Fibroblast of skin of abdomen (primary cell): ENCODE measurements at regions not wholly inside any gene's neighbourhood (a gene's known extent, or its start where the extent isn't known, plus 50 kb on each side); places are given as distances from the start of the nearest gene placed in this dataset.
A peak's percentile ranks its signal among the peaks of the same experiment; 100 is the strongest.

Experiments
- DNase-seq: peaks from one replicate; pipeline ENCODE4 v3.0.0-alpha.2; 2013

DNA sequence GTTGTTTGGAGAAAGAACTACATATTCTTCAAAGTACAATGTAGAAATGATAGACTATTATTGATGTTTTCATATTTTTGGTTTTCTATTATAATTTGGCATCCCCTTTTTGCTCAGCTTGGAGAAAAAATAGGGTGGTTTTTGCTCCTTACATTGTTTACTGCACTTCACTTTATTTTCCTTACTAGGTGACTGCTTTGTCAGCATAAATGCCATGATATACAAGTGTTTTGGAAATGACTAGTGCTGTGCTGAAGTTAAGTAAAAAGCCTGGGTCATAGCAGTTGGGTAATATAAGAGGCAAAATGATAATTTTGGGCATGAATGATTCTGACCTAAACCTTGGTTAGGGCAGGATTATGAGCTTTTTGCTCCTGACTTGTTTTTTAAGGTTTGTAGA, 250.9 kb downstream of the KCNS3 start:
- no peak for DNase-seq

DNA sequence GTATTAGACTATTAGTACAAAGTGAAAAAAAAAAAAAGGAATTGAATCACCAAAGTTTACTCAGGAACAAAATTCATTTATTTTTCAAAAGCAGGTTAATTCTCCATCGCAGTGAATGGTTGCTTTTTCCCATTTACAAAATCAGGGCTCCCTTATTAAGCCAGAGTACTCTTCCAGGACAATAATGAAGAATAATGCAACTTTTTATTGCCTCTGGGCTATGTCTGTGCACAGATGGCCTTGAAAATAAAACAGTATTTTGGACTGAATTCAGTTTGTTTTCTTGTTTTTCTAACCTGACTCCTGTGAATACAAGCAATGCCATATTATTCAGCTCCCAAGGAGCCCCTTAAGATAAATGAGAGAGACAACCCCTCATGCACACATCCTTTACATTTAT, 246.8 kb downstream of the KCNS3 start:
- no peak for DNase-seq

DNA sequence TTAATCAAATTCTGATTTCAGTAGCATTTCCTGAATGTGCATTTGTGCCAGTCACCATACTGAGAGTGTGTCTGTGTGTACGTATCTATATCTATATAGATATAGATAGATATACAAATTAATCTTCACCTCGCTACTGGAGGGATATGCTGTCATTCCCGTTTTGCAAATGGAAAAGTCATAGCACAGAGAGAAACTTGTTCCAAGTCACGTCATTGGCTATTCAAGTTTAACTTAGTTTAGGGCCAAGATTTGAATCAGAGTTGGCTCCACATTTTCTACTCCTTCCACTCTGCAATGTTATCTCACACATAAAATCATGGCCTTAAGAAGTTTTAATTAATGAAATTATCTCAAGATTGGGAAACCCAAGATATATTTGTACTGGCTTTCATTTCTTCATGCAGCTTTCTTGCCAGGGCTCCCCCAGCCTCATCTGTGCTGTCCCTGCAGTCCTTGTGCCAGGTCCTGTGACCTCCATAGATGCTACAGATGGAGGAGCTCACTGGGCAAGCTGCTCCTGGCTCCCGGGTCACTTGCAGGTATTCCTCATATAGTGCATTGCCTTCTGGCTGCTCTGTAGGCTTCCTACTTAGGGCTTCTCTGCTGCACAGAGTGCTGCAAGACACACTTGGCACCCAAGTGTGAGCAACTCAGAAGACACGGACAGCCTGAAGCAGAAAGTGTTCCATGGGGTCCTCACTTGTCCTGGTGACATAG, 245.8 kb downstream of the KCNS3 start:
- no peak for DNase-seq

DNA sequence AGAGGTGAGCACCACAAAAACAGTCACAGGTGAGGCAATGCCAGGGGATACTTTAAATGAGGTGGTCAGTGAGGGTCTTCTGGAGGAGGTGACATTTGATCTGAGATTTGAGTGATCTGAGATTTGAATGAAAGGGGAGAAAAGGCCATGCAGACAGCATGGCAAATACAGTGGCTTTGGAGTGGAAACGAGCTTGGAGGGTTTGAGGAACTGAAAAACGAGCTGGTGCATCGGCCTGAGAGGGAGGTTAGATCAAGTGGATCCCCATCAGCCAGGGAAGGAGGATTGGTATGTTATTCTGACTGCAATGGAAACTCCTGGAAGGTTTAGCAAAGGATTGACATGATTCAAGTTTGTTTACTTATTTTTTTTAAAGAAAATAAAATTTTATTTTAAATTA, 245.1 kb downstream of the KCNS3 start:
- DNase-seq = no peak

DNA sequence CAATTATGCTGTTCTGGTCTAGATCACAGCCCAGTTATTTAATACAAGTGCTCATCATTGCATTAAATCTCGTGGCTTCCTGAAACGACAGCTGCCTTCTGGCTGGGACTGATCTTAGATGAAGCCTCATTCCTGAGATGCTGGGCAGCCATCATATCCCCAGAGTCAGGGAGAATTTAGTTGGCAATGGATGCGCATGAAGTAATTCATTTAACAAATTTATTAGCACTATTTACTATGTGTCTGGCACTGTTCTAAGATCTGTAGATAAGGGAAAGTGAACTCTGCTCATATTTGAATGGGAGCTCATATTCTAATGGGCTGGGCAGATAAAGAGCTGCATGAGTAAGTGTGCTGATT, 244.7 kb downstream of the KCNS3 start:
- no peak for DNase-seq

DNA sequence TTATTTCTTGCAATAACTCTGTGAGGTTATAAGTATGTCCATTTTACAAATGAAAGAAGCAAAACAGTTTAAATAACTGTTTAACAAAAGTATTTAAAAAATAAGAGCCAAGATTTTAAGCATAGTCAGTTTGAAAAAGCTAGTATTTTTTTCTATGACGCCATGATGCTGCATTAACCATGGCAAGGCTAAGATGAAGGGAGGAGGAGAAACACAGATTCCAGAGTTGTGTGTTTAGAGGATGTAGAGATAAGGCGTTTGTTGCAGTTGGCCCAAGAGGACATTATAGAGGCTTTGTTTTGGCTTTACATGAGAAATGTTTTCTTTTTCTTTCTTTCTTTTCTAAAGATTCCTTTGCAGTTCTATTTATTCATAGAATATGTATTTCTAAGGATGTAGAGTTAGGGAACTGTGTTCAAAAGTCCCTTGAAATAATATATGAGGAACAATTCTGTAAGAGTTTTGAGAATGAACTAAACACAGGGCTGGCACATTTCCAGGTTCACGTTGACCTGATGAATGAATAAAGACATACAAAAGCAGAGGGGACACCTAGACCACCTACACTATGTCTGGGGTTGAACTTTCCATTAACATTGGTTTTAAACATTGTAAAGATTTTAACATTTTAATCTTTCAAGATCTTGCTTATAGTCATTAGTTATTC, 244.2 kb downstream of the KCNS3 start:
- DNase-seq = no peak

DNA sequence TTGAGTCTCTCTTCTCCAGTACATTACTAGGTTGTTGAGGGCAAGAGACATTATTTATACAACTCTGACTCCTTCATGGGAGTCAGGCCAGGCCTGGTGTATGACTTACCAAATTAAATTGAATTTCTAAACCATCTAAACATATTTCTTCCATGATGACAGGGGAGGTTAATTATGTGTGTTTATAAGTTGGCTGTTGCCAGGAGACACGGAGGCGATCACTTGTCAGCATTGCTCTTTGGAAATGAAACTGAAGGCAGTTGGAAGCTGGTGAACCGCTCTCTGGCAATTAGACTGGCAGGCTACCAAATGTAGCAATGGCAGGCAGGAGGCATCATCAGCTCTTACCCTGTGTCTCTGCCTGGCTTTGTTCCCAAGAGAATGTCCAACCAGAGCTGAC, 241.4 kb downstream of the KCNS3 start:
- peak; percentile 75 for DNase-seq

DNA sequence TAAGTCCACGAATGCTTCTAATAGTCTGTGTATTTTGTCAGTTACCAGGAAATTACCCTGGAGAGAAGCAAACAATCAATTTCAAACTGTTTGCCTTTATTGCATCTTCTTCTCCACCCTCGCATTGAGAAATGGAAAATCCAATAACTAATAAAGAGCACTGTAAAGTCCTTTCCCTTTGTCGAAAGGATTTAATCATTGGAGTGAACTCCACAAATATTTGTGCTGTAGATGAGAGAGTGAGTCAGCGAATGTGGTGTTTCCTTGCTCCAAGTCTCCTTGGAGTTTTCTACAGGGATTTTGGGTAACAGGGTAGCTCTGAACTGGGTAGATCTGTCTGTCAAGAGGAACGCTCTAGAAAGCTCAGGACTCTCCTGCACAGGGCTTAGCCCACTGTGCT, 240.2 kb downstream of the KCNS3 start:
- peak; percentile 44 for DNase-seq

DNA sequence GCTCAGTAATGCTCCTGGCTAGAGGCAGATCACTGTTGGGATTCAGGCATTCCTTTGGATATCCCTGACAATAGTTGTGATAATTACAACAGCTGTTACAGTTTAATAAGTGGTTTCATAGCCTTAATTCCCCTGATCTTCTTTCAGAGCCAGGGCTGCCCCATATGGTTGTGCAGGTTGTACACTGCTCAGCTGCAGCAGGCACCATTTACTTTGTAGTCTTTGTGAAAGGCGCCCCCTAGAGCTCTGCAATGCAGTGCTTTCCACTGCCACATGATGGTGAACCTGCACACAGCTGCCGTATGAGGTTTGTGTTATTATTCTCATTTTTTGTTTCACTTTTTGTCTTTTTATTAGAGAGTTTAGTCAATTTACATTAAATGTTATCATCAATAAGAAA, 239.1 kb downstream of the KCNS3 start:
- peak; percentile 53 for DNase-seq

DNA sequence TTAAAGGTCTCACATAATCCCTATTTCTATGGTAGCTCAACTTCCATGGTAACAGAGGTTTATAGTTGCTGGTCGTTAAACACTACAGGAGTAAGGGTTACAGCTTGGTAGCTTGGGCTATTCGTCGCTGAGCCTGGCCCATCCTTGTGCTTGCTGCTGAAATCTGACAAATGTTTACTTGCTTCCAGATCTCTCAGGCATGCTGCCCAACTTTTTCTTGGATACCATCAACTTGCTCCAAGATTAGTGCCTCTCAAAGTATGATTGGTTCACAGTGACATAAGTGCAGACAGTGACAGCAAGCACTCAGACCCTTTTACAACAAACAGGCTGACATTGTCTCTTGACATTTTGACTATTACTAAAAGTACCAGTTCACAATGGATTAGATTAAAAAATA, 231.8 kb downstream of the KCNS3 start:
- DNase-seq = no peak

DNA sequence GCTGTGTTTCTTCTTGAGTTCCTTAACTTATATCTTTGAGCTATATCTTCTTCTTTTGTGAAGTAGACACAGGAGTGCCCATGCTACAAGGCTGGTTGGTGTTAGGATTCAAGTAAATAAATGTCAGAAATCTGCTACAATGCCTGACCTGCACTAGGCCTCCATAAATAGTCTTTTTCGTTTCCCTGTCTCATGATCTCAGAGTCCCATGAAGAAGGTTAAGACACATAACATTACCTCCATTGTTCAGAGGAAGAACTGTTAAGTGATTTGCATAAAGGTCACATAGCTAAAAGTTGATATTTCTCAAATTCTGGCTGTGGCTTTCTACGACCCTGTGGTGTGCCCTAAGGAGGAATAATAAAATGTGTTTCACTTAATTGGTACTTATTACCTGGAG, 228.4 kb downstream of the KCNS3 start:
- no peak for DNase-seq

DNA sequence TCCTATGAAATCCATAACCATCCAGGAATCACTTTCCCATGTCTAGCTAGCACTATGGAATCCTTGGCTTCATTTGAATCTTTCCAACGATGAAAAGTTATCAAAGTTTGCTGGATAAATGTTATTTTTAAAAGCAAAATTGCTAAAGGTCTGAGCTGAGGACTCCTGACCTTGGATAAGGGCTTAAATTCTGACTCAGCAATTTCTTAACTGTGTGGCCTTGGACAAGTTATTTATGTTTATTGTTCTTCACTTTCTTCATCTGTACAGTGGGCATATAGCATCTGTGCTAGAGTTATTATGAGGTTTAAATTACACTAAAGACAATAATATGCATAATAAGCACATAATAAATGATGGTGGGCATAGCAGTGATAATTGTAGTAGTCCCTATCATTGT, 227.5 kb downstream of the KCNS3 start:
- no peak for DNase-seq

DNA sequence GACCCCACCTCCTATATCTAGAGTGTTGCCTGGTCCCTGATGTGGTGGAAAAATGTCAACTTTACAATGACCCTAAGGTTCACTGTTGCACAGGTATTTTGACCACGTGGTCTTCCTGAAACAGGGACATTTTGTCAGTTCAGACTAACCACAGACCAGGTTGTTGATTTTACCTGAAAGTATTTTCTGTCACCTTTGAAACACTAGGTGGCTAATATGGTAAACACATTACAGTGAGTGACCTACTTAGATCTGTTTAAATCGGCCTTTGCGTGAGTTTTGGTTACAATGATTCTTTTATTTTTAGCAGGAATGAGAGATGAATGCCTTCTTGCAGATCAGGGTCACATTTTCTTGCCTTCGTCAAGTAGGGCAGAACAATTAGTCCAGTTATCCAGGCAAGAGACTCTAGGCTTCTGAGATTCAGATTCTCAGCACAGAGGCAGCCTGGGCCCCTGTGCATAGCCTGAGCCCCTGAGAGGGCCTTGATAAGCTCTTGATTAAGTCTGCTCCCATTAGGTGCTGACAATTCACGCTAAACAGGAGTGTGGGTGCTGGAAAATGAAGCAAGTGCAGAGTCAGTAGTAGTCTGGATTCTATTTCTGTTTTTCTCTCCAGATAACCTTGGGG, 226.2 kb downstream of the KCNS3 start:
- no peak for DNase-seq

DNA sequence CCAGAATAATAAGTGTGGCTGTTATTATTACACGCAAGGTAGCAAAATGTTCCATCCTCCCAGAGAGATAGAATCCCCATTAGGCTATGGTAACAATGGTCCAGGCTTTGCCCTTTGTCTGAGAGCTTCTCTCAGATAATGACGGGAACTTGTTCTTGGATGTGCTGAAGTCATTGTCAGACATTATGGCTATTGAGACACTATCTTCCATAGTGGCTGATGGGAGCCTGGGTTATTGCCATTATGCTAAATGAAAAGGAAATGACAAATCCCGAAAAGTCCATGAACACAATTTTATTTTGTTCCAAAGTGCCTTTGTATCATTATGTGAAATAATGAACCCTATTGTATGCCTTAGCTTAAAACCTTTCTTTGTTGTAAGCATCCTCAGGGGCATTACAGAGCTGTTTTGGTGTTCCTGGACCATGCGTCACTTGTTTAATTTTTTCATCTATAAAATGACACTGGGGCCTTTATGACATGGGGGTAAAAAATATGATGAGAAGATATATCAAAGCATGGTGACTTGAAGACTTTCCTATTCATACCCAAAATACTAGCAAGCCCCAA, 218.5 kb downstream of the KCNS3 start:
- DNase-seq = no peak

DNA sequence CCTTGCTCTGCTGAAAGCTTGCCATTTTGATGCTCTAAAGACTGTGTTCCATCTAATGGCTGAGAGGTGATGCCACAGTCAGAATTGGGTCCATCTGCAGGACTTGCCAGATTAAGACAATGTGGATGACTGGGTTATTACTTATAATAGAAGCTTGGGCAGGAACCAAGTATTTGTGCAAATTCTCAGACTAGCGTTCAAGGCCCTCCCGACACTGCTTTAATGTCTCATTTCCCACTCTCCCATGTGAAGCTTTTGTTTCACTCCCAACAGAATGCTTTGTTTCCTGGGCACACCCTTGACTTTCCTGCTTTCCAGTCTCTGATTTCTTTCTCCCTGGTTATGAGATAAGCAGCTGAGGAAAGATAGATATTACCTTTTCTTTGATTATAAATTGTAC, 215.8 kb downstream of the KCNS3 start:
- DNase-seq = no peak

DNA sequence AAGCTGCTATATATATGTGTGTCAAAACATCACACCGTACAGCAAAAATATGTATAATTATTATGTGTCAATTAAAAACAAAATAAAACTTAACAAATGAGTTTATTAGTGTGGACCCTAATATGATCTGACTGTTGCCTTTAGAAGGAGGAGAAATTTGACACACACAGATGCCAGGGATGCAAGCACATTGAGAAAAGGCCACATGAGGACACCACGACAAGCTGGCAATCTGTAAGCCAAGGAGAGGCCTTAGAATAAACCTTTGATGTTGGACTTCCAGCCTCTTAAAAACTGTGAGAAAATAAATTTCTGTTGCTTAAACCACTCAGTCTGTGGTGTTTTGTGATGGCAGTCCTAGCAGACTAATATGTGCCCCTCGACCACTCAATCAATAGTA, 214.7 kb downstream of the KCNS3 start:
- no peak for DNase-seq

DNA sequence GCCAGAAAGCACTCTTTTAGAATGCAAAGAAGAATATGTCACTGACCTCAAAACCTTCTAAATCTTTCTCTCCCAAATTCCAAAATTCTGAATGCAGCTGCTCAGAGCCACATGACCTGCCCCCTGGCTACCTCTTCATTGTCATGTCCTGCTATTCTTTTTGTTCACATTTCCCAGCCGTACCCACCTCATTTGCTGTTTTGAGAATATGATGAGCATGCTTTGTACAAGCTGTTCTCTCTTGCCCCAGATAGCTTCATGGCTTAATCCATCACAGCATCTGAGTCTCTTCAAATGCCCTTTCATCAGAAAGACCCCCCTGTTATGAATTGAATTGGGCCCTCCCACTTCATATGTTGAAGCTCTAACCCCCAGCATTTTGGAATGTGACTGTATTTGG, 214.3 kb downstream of the KCNS3 start:
- DNase-seq = no peak

DNA sequence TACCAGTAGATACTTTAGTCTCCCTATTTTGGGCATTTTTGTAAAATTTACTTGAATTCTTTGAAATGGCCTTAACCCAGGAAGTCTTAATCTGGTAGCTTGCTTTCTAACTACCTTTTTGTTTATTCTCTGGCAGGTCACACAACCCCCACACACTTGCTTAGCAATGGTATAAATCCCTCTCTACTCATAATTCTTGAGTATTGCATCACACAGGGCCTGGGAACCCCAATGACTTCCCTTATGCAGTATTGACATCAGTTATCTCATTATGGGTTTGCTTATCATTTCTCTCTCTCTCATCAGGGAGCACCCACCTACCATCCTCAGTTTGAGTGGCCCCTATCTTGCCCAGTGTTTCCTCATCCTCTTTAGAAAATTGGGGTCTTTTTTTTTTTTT, 207.1 kb downstream of the KCNS3 start:
- no peak for DNase-seq

DNA sequence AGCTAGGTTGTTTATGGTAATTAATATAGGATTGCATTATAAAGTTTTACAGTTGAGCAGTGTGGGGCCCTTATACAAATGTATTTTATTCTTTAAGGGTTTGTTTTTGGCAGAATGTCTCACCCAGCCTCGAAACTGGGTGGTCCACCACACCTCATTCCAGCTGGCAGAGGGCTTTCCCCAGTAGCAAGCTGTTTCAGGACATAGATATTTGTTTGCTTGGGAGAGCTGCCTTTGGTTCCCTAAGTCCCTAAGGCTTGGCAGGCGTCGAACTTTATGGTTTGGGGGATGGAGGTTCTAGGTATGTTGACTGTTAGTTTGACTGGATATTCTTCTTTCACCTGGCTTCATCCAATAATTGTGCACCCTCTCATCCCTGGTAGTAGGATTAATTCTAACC, 205.9 kb downstream of the KCNS3 start:
- no peak for DNase-seq

DNA sequence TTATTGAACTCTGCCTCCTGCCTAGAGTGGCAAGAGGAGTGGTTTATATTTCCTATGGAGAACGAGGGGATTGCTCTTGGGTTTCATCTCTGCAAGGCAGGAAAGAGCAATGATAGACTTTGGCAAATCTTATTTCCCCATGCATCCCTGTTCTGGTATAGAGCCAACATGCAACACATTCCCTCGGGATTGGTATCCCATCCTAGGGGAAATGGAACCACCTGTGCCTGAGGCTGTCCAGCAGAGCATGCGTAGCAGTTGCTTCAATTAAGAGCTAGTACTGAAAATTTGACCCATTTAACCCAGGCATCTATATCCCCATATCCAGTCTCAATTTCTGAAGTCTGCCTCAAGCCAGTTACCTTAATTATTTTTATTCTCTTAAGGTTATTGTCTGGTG, 205.3 kb downstream of the KCNS3 start:
- no peak for DNase-seq

DNA sequence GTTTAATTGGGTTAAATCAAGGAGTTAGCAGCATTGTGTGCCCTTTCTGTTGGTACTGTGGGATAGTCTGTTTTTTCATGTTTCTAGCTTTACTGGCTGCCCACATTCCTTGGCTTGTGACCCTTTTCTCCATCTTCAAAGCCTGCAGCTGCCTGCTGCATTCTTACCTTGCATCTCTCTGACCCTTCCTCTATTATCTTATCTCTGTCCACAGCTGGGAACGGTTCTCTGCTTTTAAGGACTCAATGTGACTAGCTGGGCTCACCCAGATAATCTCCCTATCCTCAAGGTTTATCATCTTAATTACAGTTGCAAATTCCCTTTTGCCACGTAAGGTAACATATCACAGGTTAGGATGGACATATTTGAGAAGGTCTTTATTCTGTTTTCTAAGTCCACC, 199.7 kb downstream of the KCNS3 start:
- no peak for DNase-seq

DNA sequence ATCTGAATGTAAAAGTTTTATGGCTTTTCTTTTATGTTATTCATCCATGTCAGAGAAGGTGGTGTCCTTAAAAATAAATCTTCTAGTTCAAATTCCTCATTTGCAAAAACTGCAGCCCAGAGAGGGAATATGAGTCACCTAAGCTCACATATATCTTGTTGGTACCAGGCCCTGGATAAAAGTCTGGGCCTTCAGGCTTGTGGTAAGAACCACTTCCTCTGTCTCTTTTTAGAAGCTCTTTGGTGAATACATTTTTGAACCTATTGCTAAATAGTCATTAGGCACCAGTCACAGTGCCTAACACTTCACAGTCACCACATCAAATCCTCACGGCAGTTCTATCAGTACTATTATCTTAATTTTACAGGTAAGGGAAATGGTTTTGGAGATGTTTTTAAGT, 199.2 kb downstream of the KCNS3 start:
- peak; percentile 93 for DNase-seq

DNA sequence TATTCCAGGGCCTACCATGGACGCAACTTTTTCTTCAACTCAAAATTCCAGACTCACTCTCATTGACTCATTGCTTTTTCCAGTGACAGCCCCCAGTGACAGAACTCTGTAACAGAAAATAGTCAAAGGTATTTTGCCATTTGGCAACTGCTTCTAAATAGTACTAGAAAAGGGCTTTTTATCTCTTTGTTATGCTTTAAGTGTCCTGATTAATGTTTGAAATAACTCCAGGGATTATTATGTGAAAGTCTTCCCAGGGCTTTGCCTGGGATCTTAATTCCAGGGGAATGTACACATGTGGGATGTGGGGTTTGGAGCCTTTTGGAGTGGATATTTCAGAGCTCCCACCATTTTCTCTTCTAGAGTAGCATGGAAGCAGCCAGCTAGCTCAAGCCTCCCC, 198.8 kb downstream of the KCNS3 start:
- DNase-seq = peak; percentile 67

DNA sequence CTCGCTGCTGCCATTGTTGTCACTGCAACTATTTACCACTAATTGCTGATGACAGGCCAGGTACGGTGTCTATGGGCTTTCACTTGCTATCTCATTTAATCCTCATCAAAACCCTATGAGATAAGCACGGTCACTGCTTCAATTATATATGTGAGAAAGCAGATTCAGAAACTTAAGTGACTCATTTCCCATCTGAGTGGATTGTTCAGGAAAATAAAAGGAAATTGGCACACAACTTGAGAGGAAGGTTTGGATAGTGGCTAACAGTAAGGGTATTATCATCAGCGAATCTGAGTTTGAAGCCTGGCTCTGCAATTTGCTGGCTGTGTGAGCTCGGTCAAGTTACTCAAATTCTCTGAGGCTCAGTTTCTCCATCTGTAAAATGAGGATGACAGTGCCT, 196.0 kb downstream of the KCNS3 start:
- no peak for DNase-seq
